Neural progenitor cell (in vitro differentiated cells): ENCODE measurements at regions not wholly inside any gene's neighbourhood (a gene's known extent, or its start where the extent isn't known, plus 50 kb on each side); places are given as distances from the start of the nearest gene placed in this dataset.

Source experiments
- DNase-seq: peaks from one replicate; pipeline ENCODE4 v3.0.0-alpha.2; 2016; ENCODE audit warnings: low spot score
- H2AFZ ChIP-seq: fragments of 200-600 bp; sonication (generic); replicated peaks from 2 replicates; pipeline ENCODE4 v1.6.1; 2016; ENCODE audit warnings: antibody characterized with exemption
- H3F3A ChIP-seq: fragments of 200-600 bp; sonication (generic); 2 replicates; pipeline ENCODE4 v1.6.1; 2016; ENCODE audit warnings: antibody characterized with exemption, low read depth
- H3K27ac ChIP-seq: fragments of 200-600 bp; sonication (generic); 2 replicates; pipeline ENCODE4 v1.5.1; 2016; ENCODE audit warnings: mild to moderate bottlenecking
- H3K27me3 ChIP-seq: fragments of 200-600 bp; sonication (generic); 2 replicates; pipeline ENCODE4 v1.6.1; 2016; ENCODE audit warnings: mild to moderate bottlenecking, moderate library complexity
- H3K36me3 ChIP-seq: fragments of 200-600 bp; sonication (generic); 2 replicates; pipeline ENCODE4 v1.5.1; 2016
- H3K4me1 ChIP-seq: fragments of 200-600 bp; sonication (generic); 2 replicates; pipeline ENCODE4 v1.6.1; 2016; ENCODE audit warnings: mixed run types
- H3K4me2 ChIP-seq: fragments of 200-600 bp; sonication (generic); 2 replicates; pipeline ENCODE4 v1.6.1; 2016
- H3K4me3 ChIP-seq: fragments of 200-600 bp; sonication (generic); 2 replicates; pipeline ENCODE4 v1.5.1; 2016
- H3K79me2 ChIP-seq: fragments of 200-600 bp; sonication (generic); 2 replicates; pipeline ENCODE4 v1.6.1; 2016; ENCODE audit warnings: low read depth
- H3K9ac ChIP-seq: fragments of 200-600 bp; sonication (generic); 2 replicates; pipeline ENCODE4 v1.6.1; 2016
- H3K9me3 ChIP-seq: fragments of 200-600 bp; sonication (generic); 2 replicates; pipeline ENCODE4 v1.5.1; 2016; ENCODE audit warnings: low read depth
- H4K20me1 ChIP-seq: fragments of 200-600 bp; sonication (generic); 2 replicates; pipeline ENCODE4 v1.6.1; 2016; ENCODE audit warnings: low read depth
- H3K27ac Mint-ChIP-seq: 3 replicates; pipeline ENCODE4 v1.8.0; 2021; ENCODE audit warnings: mixed read lengths
- H3K27me3 Mint-ChIP-seq: 2 replicates; pipeline ENCODE4 v1.8.0; 2022; ENCODE audit warnings: low read depth, mild to moderate bottlenecking, inconsistent platforms, moderate library complexity, mixed read lengths; ENCODE audit not compliant: insufficient read depth
- H3K36me3 Mint-ChIP-seq: 3 replicates; pipeline ENCODE4 v1.8.0; 2021; ENCODE audit warnings: mixed read lengths
- H3K4me1 Mint-ChIP-seq: 3 replicates; pipeline ENCODE4 v1.8.0; 2021; ENCODE audit warnings: mixed read lengths
- H3K4me3 Mint-ChIP-seq: 3 replicates; pipeline ENCODE4 v1.8.0; 2021; ENCODE audit warnings: mild to moderate bottlenecking, moderate library complexity, mixed read lengths
- H3K9me3 Mint-ChIP-seq: 3 replicates; pipeline ENCODE4 v1.8.0; 2020; ENCODE audit warnings: mixed read lengths
- CTCF ChIP-seq: fragments of 200-600 bp; sonication (generic); IDR thresholded peaks from 2 replicates; pipeline ENCODE4 v1.5.1; 2017; ENCODE audit warnings: antibody characterized with exemption, mild to moderate bottlenecking
- EZH2 ChIP-seq: fragments of 200-600 bp; sonication (generic); IDR thresholded peaks from 2 replicates; pipeline ENCODE4 v1.6.1; 2017; ENCODE audit warnings: antibody characterized with exemption, mild to moderate bottlenecking, moderate library complexity
- EZH2phosphoT487 ChIP-seq: fragments of 200-600 bp; sonication (generic); IDR thresholded peaks from 2 replicates; pipeline ENCODE4 v1.6.1; 2017; ENCODE audit warnings: antibody characterized with exemption

DNA sequence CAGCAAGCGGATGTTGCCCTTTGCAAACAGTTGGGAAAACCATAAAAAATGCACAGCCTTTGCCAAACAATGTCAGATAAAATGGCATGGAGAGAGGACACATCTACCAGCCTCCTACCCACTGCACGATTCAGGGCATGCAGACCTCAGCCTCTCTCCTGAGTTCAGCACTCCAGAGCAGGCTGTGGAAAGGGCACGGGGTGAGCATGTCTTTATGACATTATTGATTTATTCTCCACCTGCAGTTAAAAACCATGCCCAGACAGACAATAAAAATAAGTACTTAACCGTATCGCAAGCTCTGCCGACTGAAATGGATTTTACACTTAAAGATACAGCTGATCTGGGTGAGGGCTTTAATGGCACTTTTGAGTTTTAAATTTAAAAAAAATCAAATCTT is 127.1 kb downstream of the MAF start:
- Histone ChIP-seq H3K4me3 (no peak overlapping the region), H3K4me1 (no peaks in the 10 kb centered on the region), H4K20me1 (no peaks in the 10 kb centered on the region), H3K79me2 (no peaks in the 10 kb centered on the region), H3K4me2 (no peak overlapping the region), H3K27me3 (no peaks in the 10 kb centered on the region), H3K27ac (no peak overlapping the region), H3K9ac (no peak overlapping the region), H3F3A (no peaks in the 10 kb centered on the region), H2AFZ (no peak overlapping the region), H3K36me3 (no peaks in the 10 kb centered on the region), H3K9me3 (no peaks in the 10 kb centered on the region)
- no peak for DNase-seq
- Mint-ChIP-seq H3K27me3 (peaks cover under 1% of the 10 kb centered on the region), H3K4me3 (no peak overlapping the region), H3K27ac (no peak overlapping the region), H3K36me3 (no peaks in the 10 kb centered on the region), H3K4me1 (peaks cover 5% of the 10 kb centered on the region), H3K9me3 (no peaks in the 10 kb centered on the region)
- TF ChIP-seq EZH2phosphoT487 = no peak
- TF ChIP-seq CTCF = no peak
- TF ChIP-seq EZH2 = no peak

DNA sequence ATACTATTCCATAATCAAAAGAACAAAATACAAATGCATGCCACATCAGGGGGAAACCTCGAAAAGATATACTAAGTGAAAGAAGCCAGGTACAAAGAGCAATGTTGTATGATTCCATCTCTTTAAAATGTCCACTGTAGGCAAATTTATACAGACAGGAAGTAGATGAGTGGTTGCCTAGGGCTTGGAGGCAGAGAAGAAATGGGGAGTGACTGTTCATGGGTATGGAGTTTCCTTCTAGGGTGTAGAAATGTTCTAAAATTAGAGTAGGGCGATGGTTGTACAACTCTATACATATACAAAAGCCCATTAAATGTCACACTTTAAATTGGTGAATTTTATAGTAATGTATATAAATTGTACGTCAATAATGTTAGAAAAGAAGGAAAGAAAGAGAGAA is 128.1 kb downstream of the MAF start:
- no peaks in the 10 kb centered on the region for H3F3A ChIP-seq
- no peaks in the 10 kb centered on the region for H3K9me3 ChIP-seq
- no peaks in the 10 kb centered on the region for H3K4me1 ChIP-seq
- no peak overlapping the region for H3K4me3 ChIP-seq
- Mint-ChIP-seq H3K36me3 (no peaks in the 10 kb centered on the region), H3K27ac (no peak overlapping the region), H3K27me3 (no peaks in the 10 kb centered on the region), H3K4me3 (no peak overlapping the region), H3K9me3 (no peaks in the 10 kb centered on the region), H3K4me1 (peaks cover 5% of the 10 kb centered on the region)
- H3K9ac ChIP-seq = no peak overlapping the region
- no peaks in the 10 kb centered on the region for H3K36me3 ChIP-seq
- no peak overlapping the region for H3K4me2 ChIP-seq
- TF ChIP-seq EZH2 (no peak), CTCF (no peak), EZH2phosphoT487 (no peak)
- H4K20me1 ChIP-seq = no peaks in the 10 kb centered on the region
- H3K27me3 ChIP-seq = no peaks in the 10 kb centered on the region
- no peak overlapping the region for H3K27ac ChIP-seq
- no peak overlapping the region for H2AFZ ChIP-seq
- no peaks in the 10 kb centered on the region for H3K79me2 ChIP-seq
- DNase-seq = no peak

DNA sequence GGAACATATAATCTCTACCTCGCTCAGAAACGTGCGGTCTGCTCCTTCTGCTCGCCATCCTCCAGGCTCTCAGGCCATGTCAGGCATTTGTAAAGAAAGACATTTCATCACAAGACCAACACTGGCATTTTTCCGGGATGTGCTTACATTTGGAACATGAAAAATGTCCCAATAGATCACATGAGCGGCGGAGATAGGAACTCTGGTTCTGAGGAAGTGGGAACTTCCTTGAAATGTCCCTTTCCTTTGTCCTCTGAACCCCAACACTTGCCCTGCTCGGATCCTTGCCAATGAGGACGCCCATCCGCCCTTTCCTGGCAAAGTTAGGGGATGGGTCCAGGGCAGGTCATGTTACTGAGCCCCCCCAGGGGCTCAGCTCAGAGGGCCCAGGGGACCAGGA is 130.5 kb downstream of the MAF start:
- no peak for DNase-seq

More for the DNA sequence above, 130.5 kb downstream of the MAF start:
- no peak overlapping the region for H3K27ac ChIP-seq
- H3K4me1 ChIP-seq = no peaks in the 10 kb centered on the region
- H3K4me3 Mint-ChIP-seq = no peak overlapping the region
- no peak overlapping the region for H3K27ac Mint-ChIP-seq
- TF ChIP-seq EZH2phosphoT487 (no peak), CTCF (no peak), EZH2 (no peak)
- no peak overlapping the region for H2AFZ ChIP-seq
- H3K36me3 Mint-ChIP-seq = no peaks in the 10 kb centered on the region
- H3K4me2 ChIP-seq = no peak overlapping the region
- H3K9me3 ChIP-seq = no peaks in the 10 kb centered on the region
- H3K27me3 ChIP-seq = no peaks in the 10 kb centered on the region
- H3K79me2 ChIP-seq = no peaks in the 10 kb centered on the region
- H3K27me3 Mint-ChIP-seq = no peaks in the 10 kb centered on the region
- no peak overlapping the region for H3K4me3 ChIP-seq
- H4K20me1 ChIP-seq = no peaks in the 10 kb centered on the region
- no peaks in the 10 kb centered on the region for H3F3A ChIP-seq
- H3K36me3 ChIP-seq = no peaks in the 10 kb centered on the region
- peaks cover 5% of the 10 kb centered on the region for H3K4me1 Mint-ChIP-seq
- no peak overlapping the region for H3K9ac ChIP-seq
- no peaks in the 10 kb centered on the region for H3K9me3 Mint-ChIP-seq
